ENCODE measurements at regions not wholly inside any gene's neighbourhood (a gene's known extent, or its start where the extent isn't known, plus 50 kb on each side); places are given as distances from the start of the nearest gene placed in this dataset.

DNA sequence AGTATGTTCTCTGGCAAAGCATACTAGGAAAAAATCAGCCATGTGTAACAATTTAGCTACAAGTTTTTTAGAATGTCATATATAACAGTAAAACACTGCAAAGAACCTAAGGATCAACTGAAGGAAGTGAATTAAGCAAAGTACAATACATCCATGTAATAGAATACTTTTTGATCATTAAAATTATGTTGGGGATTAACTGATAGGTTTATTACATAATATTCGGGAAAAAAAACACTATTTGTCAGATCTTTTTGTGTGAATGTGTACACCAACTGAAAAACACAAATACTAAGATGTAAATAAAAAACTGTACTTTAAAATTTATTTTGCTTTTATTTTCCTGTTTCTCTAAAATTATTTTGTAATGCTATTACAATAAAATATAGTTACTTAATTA is 185.5 kb upstream of the DYNLRB2 start:
- DNase-seq: no peak

DNA sequence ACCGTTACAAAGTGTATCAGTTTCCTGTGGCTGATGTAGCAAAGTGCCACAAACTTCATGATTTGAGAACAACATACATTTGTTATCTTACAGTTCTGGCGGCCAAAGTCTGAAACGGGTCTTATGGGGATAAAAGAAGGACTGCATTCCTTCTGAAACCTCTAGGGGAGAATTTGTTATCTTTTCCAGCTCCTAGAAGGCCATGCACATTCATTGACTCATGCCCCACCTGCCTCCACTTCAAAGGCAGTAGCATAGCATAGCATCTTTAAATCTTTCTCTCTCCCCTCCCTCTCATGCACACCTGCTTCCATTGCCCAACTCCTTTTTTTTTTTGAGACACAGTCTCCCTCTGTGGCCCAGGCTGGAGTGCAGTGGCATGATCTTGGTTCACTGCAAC is 190.7 kb upstream of the DYNLRB2 start:
- no peak for DNase-seq

DNA sequence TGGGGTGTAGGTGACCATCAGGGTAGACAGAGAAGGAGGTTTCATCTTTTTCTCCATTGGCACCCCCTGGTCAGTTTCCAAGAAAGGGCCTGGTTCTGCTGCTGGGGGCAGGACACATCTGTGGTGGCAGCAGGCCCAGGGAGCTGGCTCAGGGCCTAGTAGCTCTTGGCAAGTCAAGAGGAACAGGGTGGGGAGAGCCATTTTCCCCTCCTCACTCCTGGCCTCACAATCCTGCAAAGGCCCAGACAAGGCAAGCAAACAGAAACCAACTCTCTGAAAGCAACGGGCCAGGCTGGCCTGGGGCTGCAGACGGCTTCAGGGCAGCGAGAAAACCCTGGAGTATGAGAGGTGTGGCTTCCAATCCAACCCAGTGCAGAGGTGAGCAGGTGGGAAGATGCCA is 192.9 kb upstream of the DYNLRB2 start:
- no peak for DNase-seq

DNA sequence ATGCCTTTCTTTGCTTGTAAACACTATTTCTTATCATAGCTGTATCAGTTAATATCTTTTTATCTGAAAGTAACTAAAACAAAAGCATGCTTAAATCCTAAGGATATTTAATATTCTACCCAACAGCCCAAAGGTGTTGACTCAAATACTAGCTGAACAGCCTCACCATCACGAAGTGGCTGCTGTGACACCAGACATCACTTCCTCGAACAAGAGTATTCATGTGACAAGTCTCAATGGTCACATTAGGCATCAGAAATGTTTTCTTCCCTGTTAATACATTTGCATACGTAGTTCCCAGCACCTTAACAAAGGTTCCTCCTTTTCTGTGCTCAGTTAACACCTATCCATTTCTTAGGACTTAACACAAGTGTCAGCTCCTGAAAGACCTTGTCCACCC is 193.8 kb upstream of the DYNLRB2 start:
- no peak for DNase-seq

DNA sequence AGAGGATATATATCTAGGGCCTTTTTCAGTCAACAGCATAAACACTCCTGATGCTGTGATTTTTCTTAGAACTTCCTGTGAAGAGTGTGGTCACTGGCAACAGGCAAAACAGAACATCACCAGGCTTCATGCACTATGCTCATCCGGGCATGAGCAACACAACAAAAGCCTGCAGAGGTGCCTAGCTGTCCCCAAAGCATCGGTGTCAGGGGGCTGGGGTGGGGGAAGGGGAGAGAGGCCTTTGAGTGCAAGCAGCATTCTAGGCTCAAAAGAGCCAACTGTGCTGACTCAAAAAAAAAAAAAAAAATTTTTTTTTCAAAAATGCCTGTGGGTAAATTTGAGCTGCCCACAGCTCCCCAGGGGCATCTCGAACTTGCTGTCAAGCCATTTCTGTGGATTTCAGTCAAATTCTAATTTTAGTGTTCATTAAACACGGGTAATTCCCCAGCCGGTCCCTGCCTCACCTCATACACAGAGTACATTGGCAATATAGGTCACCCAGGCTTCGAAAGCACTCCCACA is 194.6 kb upstream of the DYNLRB2 start:
- DNase-seq: no peak

DNA sequence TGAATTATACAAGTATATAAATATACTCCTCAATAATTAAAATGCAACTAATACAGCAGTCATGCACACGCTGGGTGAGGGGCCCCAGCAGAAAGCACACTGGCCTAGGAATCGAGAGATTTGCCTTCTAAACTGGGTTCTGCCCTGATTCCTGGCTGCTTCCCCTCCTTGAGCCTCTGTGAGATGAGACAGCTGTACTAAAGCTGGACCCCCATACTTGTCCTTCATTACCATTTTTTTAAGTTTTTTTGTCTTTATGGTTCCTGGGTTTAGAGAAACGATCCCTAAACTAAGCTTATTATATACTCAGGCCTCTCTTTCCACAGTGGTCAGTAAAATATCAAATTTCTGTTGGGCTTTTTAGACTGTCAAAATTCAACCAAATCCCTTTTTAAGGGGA is 195.1 kb upstream of the DYNLRB2 start:
- no peak for DNase-seq

DNA sequence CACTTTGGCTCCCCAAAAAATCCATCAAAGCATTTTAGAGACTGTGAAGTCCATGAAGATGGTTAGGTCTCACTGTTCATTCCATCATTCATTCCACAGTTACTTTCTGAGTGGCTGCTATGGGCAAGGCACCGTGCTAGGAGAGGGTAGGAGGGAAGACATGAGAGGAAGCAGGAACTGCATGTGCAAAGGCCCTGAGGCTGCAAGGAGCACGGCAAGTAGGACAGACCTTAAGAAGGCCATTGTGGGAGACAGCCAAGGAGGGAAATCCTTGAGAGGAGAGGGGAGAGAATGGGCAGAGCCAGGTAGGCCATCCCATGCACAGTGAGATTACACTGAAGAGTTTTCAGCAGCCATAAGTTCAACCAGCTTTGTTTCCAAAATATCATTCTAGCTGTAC is 196.2 kb upstream of the DYNLRB2 start:
- DNase-seq: no peak

DNA sequence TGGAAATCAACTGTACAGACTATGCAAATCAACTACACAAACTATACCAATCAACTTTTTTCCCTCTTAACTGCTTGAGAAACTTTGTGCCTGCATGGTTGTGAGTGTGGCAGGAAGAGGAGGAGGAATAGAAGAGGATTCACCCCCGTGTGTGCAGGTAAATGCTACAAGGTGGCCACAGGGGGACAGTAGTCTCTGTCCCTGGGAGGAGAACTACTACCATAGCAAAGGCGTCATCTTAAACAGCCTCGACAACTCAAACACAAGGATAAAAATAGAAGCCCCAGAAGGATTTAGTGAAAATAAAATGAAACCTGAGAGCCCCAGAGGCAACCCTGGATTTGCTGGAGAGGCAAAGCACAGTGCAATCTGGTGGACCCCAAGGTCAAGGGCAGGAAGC is 199.5 kb upstream of the DYNLRB2 start:
- no peak for DNase-seq

DNA sequence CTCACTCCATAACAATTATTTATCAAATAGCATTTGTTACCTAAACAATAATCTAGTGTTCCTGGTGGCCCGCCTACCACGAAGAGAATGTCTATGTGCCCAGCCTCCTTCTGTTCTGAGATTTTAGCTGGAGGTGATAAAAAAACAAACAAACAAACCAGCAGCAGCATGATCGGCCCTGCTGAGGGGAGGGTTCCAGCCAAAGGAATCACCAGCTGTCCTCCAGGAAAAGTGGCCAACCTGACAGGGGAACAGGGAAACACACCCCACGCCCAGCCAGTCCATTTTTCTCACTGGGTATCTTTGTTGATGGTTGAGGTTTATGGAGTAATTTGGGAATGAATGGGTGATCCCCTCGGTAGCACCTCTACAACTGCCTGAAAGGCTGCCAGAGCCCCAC is 203.0 kb upstream of the DYNLRB2 start:
- DNase-seq: no peak

DNA sequence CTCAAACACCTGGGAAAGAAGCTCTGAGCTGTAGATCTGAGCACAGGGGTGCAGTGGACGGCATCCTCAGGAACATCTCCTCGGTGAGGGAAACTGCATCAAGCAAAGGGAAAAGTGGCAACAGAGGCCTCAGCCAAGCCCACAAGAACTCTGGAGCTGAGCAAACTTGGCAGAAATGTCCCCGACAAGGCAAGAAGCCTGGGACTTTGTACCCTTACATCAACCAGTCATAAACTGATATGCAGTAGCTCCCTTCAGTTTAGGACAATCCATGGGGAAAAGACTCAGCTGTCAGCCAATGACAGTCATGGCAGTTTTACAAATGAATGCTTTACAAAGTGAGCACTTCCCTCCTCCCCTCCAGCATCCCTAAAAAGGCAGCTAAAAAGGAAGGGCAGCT is 210.0 kb upstream of the DYNLRB2 start:
- DNase-seq: no peak

DNA sequence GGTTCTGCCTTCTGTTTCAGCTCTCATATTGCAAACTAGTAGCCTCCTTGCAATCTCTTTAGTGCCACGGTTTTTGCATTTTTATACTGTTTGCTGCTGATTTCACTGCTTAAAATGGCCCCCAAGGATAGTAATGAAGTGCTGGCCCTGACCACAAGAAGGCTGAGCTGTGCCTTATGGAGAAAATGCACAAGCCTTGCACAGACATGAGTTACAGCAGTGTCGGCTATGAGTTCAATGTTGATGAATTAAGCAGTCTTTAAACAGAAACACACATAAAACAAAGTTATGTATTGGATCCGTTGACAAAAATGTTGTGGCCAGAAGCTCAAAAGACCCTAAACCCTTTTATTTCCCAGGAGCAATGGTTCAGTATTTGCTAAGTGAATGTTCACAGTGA is 210.6 kb upstream of the DYNLRB2 start:
- no peak for DNase-seq

DNA sequence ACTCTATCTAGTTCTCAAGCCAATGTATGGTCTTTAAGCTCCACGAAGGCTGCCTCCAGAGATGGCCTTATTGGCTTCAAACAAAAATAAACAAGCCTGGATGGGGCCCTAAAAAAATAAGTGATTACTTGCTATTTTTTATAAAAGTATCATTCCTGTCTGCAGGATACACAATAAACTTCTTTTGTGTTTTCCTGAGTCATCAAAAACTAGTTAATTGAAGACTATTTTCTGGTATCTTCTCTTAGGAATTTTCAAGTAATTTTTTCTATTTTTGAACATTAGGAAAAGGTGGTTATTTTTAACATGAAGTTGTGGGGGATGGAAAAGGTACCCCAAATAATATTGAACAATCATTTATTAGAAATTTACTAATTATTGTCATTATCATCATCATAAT is 213.1 kb upstream of the DYNLRB2 start:
- DNase-seq: no peak

DNA sequence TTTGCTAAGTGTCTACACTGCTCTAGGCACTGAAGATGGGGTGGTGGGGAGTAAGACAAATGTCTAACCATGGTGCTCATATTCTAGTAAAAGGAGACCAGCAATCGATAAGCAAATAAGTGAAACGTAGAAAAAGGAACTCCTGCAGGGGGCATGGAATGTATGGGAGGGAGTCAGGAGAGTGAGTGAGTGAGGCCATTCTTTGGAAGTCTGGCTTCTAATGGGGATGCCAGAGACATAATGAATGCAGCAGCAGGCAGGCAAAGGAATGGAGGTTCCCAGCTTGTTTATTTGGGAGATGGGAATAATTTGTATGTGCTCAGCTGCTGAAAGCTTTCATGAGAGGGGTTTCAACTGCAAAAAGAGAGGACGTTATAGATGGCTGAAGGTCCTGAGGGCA is 216.4 kb upstream of the DYNLRB2 start:
- no peak for DNase-seq

DNA sequence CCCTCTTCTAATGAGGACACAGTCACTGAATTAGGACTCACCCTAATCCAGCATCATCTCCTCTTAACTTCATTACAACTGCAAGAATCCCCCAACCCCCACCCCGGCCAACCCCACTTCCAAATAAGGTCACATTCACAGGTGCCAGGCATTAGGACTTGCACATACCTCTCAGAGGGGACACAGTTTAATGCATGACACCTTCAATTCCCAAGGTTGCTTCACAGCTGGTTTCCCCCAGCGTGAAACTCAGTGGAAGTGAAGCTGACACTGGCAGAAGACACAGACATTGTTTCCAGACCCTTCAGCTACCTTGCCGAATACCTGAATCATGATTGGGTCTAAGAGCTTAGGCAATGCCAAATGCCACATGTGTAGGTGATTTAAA is 217.0 kb upstream of the DYNLRB2 start:
- DNase-seq: no peak

DNA sequence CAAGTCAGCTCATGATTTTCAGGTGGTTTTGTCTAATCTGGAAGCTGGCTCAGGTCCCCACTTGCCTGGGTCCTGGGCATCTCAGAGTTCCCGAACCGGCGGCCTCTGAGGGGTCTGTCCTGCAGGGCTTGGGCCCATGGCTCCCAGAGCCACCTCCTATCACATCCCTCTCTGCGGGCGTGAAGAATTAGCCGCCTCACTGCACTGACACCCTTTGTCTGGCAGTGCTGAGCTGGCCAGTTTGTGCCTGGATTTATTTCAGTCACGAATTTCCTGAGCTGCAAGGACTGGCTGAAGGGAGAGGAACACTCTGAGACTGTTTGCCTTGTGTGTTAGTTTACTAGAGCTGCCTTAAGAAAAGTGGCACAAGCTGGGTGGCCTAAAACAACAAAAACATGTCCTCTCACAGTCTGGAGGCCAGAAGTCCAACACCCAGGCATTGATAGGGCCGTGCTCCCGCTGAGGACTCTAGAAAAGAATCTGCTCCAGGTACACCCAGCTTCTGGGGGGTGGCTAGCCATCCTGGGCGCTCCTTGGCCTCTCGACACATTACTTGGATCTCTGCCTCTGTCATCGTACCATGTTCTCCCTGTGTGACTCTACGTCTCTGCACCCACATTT is 217.5 kb upstream of the DYNLRB2 start:
- no peak for DNase-seq

DNA sequence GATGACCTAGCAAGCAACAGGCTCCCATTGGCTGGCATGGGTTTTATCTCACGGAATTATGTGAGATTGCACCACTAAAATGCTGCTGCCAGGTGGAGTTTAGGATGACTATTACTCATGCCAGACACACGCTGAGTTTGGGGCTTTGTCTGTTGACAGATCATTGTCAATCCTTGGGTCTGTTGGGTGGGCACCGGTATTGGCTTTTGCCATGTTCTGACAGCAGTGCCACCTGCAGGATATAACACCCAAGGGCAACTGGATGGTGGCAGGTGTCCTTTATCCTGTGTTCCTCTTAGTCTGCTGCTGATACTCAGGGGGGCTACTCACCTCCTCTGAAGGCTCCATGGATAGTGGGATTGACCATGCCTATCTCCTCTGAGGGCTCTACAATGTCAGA is 221.6 kb upstream of the DYNLRB2 start:
- no peak for DNase-seq

DNA sequence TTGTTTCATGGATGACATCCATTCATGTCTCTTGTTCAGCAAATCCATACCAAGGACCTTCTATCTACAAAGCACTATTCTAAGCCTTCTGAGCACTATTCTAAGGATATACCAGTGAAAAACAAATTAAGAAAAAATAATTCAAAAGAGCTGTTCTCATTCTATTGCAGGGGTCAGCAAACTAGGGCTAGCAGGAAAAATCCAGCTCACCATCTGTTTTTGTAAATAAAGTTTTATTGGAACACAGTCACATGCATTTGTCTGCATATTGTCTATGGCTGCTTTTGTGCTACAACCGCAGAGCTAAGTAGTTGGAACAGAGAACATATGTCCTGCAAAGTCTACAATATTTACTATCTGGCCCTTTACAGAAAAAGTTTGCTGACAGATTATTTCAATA is 222.7 kb upstream of the DYNLRB2 start:
- DNase-seq: no peak

DNA sequence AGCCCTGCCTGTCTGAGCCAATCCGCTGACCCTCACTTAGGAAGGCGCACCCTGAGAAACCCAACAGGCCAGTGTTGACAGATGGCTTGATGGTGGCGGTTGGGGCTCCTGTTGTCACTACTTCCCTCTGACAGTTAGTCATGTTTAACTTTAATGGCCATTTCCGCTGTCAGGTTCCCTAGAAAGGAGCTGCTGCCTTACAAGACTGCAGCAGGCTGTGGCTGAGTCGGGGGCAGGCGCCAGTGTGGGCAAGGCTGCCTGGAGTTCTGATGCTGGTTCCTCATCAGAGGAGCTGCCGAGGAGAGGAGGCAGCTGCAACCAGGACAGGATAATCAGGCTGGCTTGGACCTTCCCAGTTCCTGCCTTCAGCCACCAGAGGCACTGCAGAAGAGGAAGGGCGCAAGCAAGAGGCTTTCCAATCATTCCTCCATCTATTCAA is 223.2 kb upstream of the DYNLRB2 start:
- no peak for DNase-seq

DNA sequence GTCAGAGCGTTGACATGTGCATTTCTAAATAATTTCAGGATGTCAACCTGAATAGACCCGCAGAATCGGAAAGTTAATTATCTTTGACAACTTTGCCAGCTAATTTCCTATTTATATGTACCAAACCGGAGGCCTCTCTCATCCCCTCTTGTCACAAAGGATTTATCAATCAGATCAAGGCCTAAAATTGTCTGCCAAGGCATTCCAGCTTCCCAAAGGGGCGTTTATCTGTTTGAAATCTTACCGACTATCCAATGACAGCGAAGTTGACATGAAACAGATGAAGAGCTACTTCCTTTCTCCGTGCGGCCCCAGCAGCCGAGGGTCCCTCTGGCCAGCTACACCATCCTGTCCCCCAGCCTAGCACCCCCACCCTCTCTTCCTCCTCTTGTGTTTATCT is 223.7 kb upstream of the DYNLRB2 start:
- no peak for DNase-seq

DNA sequence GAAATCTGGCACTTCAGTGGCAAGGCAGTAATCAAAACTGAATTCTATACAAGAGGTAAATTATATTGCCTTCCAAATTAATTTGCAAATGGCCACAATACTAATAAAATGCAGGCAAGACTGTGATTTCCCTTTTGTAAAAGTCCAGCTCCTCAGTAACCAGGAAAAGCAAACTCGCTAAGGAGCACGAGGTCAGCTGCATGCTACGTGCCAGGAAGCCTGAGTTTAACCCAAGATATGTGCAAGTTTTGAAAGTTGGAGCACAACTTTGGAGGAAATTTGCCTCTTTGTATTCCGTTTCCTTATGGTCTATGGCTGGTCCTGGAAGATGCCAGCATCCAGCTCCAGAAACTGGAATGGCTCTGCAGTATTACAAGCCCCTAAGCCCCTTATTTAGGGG is 226.8 kb upstream of the DYNLRB2 start:
- no peak for DNase-seq

DNA sequence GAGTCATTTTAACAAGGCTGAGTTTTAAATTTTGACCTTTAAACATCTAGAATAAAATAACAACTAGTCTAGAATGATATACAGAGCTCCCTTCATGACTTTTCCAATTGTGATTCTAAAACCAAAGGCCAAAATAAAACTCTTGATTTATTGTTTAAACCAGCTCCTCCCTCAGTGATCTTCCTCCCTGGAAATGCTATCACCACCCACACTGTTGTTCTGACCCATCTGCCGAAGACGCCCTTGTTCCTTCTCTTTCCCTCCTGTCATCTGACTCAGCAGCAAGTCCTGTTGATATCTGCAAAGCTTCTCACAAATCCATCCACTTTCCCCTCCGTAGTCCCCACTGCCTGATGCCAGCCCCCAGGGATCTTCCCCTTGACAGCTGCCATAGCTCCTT is 231.6 kb upstream of the DYNLRB2 start:
- DNase-seq: no peak

DNA sequence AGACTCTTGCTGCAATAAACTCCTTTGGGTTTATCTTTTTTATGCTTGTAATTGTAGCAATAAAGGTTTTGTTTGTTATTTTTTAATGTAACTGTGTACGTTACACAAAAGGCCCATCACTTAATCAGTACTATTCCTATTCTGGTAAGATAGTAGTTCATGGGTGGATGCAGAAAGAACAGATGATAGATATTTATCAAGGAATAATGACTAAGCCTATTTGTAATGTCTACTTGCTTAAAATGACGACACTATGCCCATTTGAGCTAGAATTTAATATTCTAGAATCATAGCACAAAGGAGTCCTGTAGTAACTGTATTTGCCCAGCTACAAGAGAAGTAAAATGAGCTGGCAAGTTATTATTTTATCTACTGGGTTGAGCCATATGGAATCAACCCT is 235.4 kb upstream of the DYNLRB2 start:
- DNase-seq: no peak

DNA sequence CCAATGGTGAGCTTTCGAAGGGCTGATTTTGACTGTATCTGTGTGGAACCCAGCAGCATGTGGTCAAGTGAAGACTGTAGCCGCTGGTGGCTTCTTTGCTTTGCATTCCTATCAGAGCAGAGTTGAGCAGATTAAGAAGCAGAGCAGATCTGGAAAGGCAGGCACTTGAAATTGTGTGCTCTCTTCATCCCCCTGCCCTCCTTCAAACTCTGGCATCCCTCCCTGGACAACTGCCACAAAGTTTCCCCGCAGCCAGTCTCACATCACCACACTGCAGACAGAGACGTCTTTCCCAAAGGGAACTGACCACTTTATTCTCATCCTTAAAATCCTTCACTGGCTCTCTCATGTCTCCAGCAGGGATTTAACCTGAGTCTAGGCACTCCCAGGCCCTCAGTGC is 237.1 kb upstream of the DYNLRB2 start:
- DNase-seq: no peak

DNA sequence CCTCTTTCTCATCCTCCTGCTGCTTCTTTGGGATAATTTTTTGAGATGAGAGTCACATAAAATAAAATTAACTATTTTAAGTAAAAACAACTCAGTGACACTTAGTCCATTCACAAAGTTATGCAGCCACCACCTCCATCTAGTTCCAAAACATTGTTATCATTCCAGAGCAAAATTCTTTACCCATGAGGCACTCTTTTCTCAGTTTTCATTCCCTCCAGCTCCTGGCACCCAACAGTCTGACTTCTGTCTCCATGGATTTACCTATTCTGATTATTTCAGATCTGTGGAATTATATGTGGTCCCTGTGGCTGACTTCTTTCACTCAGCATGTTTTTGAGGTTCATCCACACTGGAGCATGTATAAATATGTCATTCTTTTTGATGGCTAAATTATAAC is 239.9 kb upstream of the DYNLRB2 start:
- DNase-seq: no peak

DNA sequence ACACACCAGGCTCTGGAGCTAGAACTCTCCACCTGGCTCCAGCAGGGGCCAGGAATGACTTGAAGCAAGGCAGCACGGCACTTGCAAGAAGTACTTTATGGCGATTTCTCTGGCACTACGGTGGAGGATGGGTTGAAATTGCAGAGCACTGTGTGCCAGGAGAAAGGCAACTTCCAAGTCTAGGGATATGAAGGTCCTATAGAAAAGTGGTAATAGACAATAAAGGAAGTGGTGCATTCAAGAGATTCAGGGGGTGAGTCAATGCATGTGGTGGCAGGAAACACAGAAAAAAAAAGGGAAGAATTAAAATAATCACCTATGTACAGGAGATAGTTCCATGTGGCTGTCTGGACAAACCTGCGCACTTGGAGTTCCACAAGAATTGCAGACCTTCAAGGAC is 240.3 kb upstream of the DYNLRB2 start:
- no peak for DNase-seq

DNA sequence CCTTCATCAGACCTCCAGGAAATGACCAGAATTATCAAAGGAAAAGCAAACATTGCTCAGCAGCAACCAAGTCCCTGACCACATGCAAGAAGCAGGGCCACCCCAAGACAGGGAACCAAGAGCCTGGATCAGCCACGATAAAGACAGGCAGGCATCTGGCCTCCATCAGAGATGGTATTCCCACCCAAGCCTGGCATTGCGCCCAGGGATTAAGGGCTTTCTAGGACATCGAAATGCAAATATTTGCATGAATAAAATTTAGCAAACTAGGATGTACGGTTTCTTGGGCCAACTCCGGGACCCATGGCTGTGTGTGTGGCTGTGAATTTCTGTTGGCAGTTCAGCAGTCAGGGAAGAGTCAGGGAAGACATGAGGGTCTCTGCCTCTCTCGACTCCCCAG is 241.4 kb upstream of the DYNLRB2 start:
- DNase-seq: no peak
